ENCODE measurements at regions not wholly inside any gene's neighbourhood (a gene's known extent, or its start where the extent isn't known, plus 50 kb on each side); places are given as distances from the start of the nearest gene placed in this dataset.

GRCh38 chr3:18134386-18135059, 290.6 kb downstream of the SATB1 start:
- Histone ChIP-seq H3K9me3 (ENCODE audit: low read depth, low read length) (no peaks in the 10 kb centered on the region), H3K4me3 (ENCODE audit: low read length) (no peak overlapping the region), H3K27me3 (ENCODE audit: insufficient read depth, low read length) (no peaks in the 10 kb centered on the region), H3K4me1 (ENCODE audit: insufficient read depth, low read length) (no peaks in the 10 kb centered on the region)

DNA sequence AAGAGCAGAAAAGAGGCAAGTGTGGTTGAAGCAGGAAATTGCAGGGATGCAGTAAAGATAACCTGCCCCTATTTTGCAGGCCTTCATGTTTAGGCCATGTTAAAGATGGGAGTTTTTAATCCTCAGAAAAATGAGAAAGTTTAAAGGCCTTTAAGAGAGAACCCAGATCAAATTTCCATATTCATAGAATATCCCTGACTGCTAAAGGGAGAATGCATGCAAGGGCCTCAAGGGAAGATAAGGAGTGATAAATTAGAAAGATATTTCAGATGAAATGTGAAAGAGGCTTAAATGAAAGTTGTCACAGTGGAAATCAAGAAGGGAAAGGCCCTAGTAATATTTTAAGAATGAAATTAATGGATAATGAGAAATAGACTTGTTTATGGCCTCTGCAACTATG, 292.1 kb downstream of the SATB1 start:
- H3K4me1 ChIP-seq (ENCODE audit: insufficient read depth, low read length) = peaks cover 5% of the 10 kb centered on the region
- H3K9me3 ChIP-seq (ENCODE audit: low read depth, low read length) = no peaks in the 10 kb centered on the region
- H3K4me3 ChIP-seq (ENCODE audit: low read length) = no peak overlapping the region
- H3K27me3 ChIP-seq (ENCODE audit: insufficient read depth, low read length) = no peaks in the 10 kb centered on the region

DNA sequence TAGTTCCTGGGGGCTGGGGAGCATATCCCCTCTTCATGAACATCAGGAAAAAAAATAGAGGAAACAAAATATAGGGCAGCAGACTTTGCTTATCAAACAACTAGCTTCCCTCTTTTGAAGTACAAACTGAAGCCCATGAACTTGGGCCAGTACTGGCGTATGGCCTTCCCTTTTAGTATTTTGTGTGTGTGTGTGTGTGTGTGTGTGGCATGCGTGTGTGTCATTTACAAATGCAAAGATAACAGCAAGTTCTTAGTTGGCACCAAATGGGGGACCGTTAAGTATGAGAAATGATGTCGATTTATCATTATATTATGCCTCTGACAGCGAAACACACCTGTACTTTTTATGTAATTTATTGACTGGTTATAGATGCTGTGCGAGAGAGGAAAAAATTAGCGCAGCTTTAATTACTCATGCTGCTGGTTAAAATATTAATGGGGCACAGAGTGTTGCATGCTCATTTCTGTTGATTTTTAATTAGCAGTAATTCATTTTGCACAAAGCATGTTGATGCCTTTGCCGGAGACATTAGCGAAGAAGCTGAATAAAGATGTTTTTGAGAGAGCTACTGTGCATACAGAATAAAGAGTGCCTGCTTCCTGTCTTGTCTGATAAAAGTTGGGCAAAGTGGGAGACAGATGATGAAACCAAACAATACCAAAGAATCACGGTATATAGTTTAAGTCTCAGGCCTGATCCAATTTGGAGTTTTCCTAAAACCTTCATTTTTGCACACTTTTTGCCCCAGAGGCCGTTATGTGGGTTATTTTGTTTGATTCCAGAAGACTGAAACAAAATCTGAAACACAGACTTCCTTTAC, 297.1 kb downstream of the SATB1 start:
- peaks cover 19% of the 10 kb centered on the region for H3K4me1 ChIP-seq (ENCODE audit: insufficient read depth, low read length)
- H3K4me3 ChIP-seq (ENCODE audit: low read length) = no peak overlapping the region
- H3K9me3 ChIP-seq (ENCODE audit: low read depth, low read length) = no peaks in the 10 kb centered on the region
- H3K27me3 ChIP-seq (ENCODE audit: insufficient read depth, low read length) = no peaks in the 10 kb centered on the region

DNA sequence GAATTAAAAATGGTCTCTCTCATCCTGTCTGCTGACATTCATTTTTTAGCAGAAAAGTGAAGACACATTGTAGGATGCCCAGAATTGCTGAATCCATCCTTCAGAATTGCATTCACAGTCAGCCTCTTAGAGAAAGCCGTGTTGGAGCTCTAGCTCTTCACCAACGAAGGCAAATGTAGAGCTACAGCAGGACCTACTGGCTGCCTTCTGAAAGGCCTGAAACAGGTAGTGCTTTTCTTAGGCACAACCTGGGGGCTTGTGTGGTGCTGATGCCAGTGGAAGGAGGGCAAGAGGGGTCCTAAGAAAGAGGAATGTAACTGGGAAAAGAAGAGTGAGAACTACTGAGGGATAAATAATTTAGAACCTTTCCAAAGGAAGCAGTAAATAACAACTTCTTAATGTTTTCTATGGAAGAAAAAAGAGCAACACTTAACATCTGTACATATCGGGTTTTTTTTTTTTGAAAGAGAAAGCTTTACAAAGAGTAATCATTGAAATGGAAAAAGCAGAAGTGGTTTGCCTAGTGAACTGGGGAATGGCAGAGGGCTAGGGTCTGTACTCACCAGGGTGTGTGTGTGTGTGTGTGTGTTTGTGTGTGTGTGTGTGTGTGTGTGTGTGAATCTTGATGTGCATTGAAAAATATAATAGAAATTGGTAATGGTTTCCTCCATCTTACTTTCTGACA, 297.8 kb downstream of the SATB1 start:
- H3K9me3 ChIP-seq (ENCODE audit: low read depth, low read length) = no peaks in the 10 kb centered on the region
- no peak overlapping the region for H3K4me3 ChIP-seq (ENCODE audit: low read length)
- H3K27me3 ChIP-seq (ENCODE audit: insufficient read depth, low read length) = no peaks in the 10 kb centered on the region
- H3K4me1 ChIP-seq (ENCODE audit: insufficient read depth, low read length) = peaks cover 19% of the 10 kb centered on the region

GRCh38 chr3:18126772-18127171, 298.4 kb downstream of the SATB1 start:
- Histone ChIP-seq H3K9me3 (ENCODE audit: low read depth, low read length) (no peaks in the 10 kb centered on the region), H3K4me1 (ENCODE audit: insufficient read depth, low read length) (peaks cover 19% of the 10 kb centered on the region), H3K27me3 (ENCODE audit: insufficient read depth, low read length) (no peaks in the 10 kb centered on the region), H3K4me3 (ENCODE audit: low read length) (no peak overlapping the region)

DNA sequence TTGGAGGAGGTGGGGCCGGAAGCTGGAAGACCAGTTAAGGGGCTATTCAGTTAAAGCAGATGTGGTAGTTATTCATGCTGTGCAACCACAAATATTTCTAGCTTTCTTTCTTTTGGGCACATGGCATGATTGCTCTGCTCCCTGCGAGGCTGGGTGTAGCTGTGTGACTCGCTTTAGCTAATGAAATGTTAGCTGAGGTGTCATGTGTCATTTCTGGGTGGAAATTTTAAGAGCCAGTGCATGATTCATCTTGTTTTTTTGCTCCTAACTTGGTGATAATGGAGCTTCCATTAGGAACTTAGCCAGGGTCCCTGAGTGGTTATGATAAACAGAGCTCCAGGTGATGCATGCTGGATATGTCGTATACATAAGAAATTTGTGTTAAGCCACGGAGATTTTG, 300.6 kb downstream of the SATB1 start:
- no peaks in the 10 kb centered on the region for H3K27me3 ChIP-seq (ENCODE audit: insufficient read depth, low read length)
- peaks cover 19% of the 10 kb centered on the region for H3K4me1 ChIP-seq (ENCODE audit: insufficient read depth, low read length)
- H3K9me3 ChIP-seq (ENCODE audit: low read depth, low read length) = no peaks in the 10 kb centered on the region
- no peak overlapping the region for H3K4me3 ChIP-seq (ENCODE audit: low read length)

GRCh38 chr3:18122264-18122663, 302.9 kb downstream of the SATB1 start:
- H3K4me1 ChIP-seq (ENCODE audit: insufficient read depth, low read length) = peaks cover 6% of the 10 kb centered on the region
- H3K27me3 ChIP-seq (ENCODE audit: insufficient read depth, low read length) = no peaks in the 10 kb centered on the region
- no peaks in the 10 kb centered on the region for H3K9me3 ChIP-seq (ENCODE audit: low read depth, low read length)
- no peak overlapping the region for H3K4me3 ChIP-seq (ENCODE audit: low read length)

GRCh38 chr3:18121020-18121419, 304.1 kb downstream of the SATB1 start:
- no peaks in the 10 kb centered on the region for H3K4me1 ChIP-seq (ENCODE audit: insufficient read depth, low read length)
- H3K9me3 ChIP-seq (ENCODE audit: low read depth, low read length) = no peaks in the 10 kb centered on the region
- no peaks in the 10 kb centered on the region for H3K27me3 ChIP-seq (ENCODE audit: insufficient read depth, low read length)
- no peak overlapping the region for H3K4me3 ChIP-seq (ENCODE audit: low read length)

DNA sequence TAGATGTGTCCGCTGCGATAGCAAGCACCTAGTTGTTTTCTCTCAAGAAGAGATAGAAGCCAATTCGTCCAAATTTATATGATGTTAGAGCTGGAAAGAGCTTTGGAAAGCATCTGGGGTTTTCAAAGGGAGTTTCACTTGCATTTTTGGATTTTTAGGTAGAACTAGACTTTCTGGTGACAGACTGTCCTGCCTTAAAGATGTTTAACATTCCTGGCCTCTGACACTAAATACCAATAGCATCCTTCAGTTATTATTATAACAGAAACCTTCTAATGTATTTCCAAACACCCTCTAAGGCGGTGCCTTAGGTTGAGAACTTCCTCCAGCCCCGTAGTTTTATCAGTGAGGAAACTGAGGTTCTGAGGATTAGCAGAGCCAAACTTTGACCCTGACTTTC, 305.3 kb downstream of the SATB1 start:
- no peaks in the 10 kb centered on the region for H3K27me3 ChIP-seq (ENCODE audit: insufficient read depth, low read length)
- H3K9me3 ChIP-seq (ENCODE audit: low read depth, low read length) = no peaks in the 10 kb centered on the region
- no peaks in the 10 kb centered on the region for H3K4me1 ChIP-seq (ENCODE audit: insufficient read depth, low read length)
- no peak overlapping the region for H3K4me3 ChIP-seq (ENCODE audit: low read length)

- H3K4me3 ChIP-seq (ENCODE audit: low read length) = no peak overlapping the region
- H3K9me3 ChIP-seq (ENCODE audit: low read depth, low read length) = no peaks in the 10 kb centered on the region
- no peaks in the 10 kb centered on the region for H3K27me3 ChIP-seq (ENCODE audit: insufficient read depth, low read length)
- H3K4me1 ChIP-seq (ENCODE audit: insufficient read depth, low read length) = peaks cover 3% of the 10 kb centered on the region
Measured at GRCh38 chr3:18114894-18115293, 310.2 kb downstream of the SATB1 start.

DNA sequence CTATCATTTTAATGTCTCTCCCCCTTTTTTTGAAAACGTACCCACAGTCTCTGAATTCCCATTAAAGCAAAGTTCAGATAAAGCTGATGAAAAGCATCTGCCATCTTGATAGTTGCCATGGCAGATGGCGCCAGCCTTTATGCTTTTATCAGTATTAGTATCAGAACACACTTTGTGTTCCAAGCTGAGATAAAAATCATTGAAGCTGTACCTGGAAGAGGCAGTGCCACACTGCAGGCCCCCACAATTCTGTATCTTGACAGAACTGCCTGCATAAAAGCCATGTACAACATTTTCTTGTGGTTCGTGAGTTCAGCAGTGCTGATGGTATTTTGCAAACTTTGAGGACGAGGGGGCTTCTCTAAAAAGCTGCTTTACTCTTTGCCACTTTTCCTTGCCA, 311.7 kb downstream of the SATB1 start:
- no peaks in the 10 kb centered on the region for H3K27me3 ChIP-seq (ENCODE audit: insufficient read depth, low read length)
- peaks cover 3% of the 10 kb centered on the region for H3K4me1 ChIP-seq (ENCODE audit: insufficient read depth, low read length)
- H3K4me3 ChIP-seq (ENCODE audit: low read length) = no peak overlapping the region
- H3K9me3 ChIP-seq (ENCODE audit: low read depth, low read length) = no peaks in the 10 kb centered on the region

- Histone ChIP-seq H3K4me1 (ENCODE audit: insufficient read depth, low read length) (peaks cover 3% of the 10 kb centered on the region), H3K27me3 (ENCODE audit: insufficient read depth, low read length) (no peaks in the 10 kb centered on the region), H3K4me3 (ENCODE audit: low read length) (no peak overlapping the region), H3K9me3 (ENCODE audit: low read depth, low read length) (no peaks in the 10 kb centered on the region)
Measured at GRCh38 chr3:18112674-18113375, 312.3 kb downstream of the SATB1 start.

DNA sequence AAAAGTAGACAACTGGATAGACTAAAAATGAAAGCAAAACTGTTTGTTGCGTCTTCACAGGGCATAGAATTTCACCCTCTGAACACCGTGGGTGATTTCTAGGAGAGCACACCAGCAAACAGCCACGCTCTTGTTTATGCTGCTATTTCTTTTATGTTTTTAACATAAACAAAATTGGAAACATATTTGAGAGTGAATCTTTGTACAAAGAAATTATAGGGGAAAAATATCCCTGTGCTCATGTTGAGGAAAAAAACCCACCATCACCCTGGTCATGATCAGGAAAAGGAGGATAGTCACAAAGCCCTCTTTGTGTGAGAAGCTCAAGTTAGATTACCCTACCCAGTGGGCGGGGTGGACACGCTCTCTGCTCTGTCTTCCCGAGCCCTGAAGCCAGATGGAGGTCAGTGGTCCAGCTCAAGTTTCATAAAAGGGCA, 313.3 kb downstream of the SATB1 start:
- H3K4me3 ChIP-seq (ENCODE audit: low read length) = peak overlapping the region; percentile 1
- H3K9me3 ChIP-seq (ENCODE audit: low read depth, low read length) = no peaks in the 10 kb centered on the region
- peaks cover 3% of the 10 kb centered on the region for H3K4me1 ChIP-seq (ENCODE audit: insufficient read depth, low read length)
- no peaks in the 10 kb centered on the region for H3K27me3 ChIP-seq (ENCODE audit: insufficient read depth, low read length)

- no peaks in the 10 kb centered on the region for H3K9me3 ChIP-seq (ENCODE audit: low read depth, low read length)
- no peaks in the 10 kb centered on the region for H3K4me1 ChIP-seq (ENCODE audit: insufficient read depth, low read length)
- no peak overlapping the region for H3K4me3 ChIP-seq (ENCODE audit: low read length)
- no peaks in the 10 kb centered on the region for H3K27me3 ChIP-seq (ENCODE audit: insufficient read depth, low read length)
Measured at GRCh38 chr3:18103591-18103990, 321.5 kb downstream of the SATB1 start.

DNA sequence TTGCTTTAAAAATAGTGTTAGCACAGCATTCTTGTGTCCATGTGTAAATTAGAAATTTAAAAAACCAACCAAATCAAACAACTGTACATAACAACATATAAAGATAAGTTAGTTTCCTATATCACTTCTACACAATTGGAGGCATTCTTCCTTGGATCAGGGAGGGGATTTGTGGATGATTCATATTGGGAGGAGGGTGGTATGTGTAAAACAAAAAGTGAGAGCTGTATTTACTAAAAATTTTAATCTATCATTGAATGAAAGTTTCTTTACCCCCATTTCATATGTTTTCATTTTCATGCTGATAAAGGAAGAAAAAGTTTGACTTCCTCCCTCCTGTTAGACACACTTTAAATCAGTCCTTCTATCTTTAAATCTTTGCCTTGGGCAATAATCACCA, 325.0 kb downstream of the SATB1 start:
- Histone ChIP-seq H3K4me3 (ENCODE audit: low read length) (no peak overlapping the region), H3K4me1 (ENCODE audit: insufficient read depth, low read length) (no peaks in the 10 kb centered on the region), H3K27me3 (ENCODE audit: insufficient read depth, low read length) (no peaks in the 10 kb centered on the region), H3K9me3 (ENCODE audit: low read depth, low read length) (no peaks in the 10 kb centered on the region)
